T47D (cell line): ENCODE measurements at regions not wholly inside any gene's neighbourhood (a gene's known extent, or its start where the extent isn't known, plus 50 kb on each side); places are given as distances from the start of the nearest gene placed in this dataset.

Experiments used
- DNase-seq, 2 experiments: peaks; one replicate each; pipeline versions ENCODE4 v3.0.0 to v3.0.0-alpha.2; 2011 to 2012; ENCODE audit warnings: low read depth in 1 of 2, low spot score in 1 of 2
- JUND ChIP-seq: IDR thresholded peaks from 2 replicates; pipeline ENCODE4 v1.6.1; 2012; ENCODE audit warnings: low read depth
- in situ Hi-C: cut with HindIII; loops from 2 replicates; pipeline ENCODE4 v1.10.0; 2016; ENCODE audit warnings: low sequenced_read_pairs, low pct_unique_long_range_greater_than_20kb

- no peak for DNase-seq
- in situ Hi-C loops, result no loop called here
- TF ChIP-seq JUND, result no peak
These were observed 1085.0 kb upstream of the TMEM132C start for GRCh38 chr12:127182018-127182417.

- no peak for DNase-seq
- in situ Hi-C loops, result no loop called here
These were observed 1077.0 kb upstream of the TMEM132C start for GRCh38 chr12:127189992-127190391.

DNA sequence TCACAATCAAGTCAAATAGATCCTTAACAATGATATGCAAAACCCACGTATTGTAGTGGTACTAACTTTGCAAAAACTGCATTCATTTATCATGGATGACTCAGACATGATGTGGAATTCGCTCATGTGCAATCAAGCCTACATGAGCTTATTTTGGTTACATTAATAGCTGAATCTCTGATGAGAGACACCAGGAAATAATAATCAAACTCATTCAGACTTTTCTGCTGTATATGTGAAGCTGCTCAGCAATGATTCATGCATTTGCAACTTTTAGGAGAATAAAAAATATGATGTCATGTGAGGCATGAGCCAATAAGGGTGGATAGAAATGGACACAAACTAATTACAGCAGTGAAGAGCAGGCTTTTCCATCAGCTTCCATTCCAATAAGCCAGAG, 1075.8 kb upstream of the TMEM132C start:
- in situ Hi-C loops, result no loop called here
- DNase-seq, result no peak
- no peak for TF ChIP-seq JUND

More at GRCh38 chr12:127189992-127190391, 1077.0 kb upstream of the TMEM132C start:
- TF ChIP-seq JUND, result no peak

- no peak for DNase-seq
- in situ Hi-C loops, result no loop called here
- TF ChIP-seq JUND, result no peak
These were observed 1074.6 kb upstream of the TMEM132C start for GRCh38 chr12:127192391-127192790.

- no peak for DNase-seq
- TF ChIP-seq JUND, result no peak
- in situ Hi-C loops, result no loop called here
These were observed 1073.6 kb upstream of the TMEM132C start for GRCh38 chr12:127193341-127193740.

DNA sequence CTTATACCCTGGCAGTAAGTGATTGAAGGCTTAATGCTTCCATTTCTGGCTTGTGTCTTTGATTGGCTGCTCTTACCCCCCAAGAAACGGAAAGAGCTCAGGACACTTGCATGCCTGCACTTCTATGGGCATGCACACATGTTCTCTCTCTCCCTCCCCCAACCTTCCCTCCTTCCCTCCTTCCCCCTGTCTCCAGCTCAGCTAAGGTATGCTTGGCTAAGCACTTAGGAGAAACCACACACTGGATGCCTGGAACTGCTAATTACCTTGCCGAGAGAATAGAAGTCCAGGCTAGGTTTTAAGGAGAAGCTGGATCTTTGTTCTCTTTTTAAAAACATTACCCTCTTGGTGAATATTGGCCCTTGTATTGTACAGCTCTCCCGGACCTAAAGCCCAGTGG, 1072.8 kb upstream of the TMEM132C start:
- in situ Hi-C loops, result no loop called here
- TF ChIP-seq JUND, result no peak
- no peak for DNase-seq

- in situ Hi-C loops, result no loop called here
- TF ChIP-seq JUND, result no peak
- no peak for DNase-seq
These were observed 1061.0 kb upstream of the TMEM132C start for GRCh38 chr12:127205781-127206555.

DNA sequence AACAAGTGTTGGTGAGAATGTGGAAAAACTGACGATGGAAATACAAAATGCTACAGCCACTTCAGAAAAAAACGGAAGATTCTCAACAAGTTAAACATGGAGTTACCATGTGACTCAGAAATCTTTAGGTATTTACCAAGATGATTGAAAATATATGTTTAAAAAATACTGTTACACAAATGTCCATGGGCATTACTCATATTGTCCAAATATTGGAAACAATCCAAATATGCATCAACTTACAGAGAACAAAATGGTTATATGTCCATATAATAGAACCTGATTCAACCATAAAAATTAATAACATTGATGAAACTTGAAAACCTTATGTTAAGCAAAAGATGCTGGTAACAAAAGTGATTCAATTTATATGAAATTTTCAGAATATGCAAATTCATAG, 1057.7 kb upstream of the TMEM132C start:
- no peak for TF ChIP-seq JUND
- no peak for DNase-seq
- in situ Hi-C loops, result no loop called here

- DNase-seq, result no peak
- in situ Hi-C loops, result no loop called here
- TF ChIP-seq JUND, result no peak
These were observed 1052.8 kb upstream of the TMEM132C start for GRCh38 chr12:127214186-127214585.

GRCh38 chr12:127223011-127223410, 1044.0 kb upstream of the TMEM132C start:
- in situ Hi-C loops, result no loop called here
- TF ChIP-seq JUND, result no peak
- DNase-seq, result no peak

- in situ Hi-C loops, result no loop called here
- no peak for DNase-seq
- no peak for TF ChIP-seq JUND
These were observed 1043.2 kb upstream of the TMEM132C start for GRCh38 chr12:127223731-127224130.

DNA sequence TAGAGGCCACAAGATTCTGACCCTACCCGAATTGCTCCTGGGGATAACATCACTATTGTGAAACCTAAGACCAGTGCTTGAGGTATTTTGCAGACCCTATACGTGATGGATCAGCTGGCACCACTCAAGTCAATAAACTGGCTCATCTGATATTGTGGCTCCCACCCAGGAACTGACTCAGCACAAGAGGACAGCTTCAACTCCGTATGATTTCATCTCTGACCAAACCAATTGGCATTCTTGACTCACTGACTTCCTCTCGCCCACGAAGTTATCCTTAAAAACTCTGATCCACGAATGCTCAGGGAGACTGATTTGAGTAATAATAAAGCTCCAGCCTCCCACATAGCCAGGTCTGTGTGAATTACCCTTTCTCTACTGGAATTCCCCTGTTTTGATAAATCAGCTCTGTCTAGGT, 1036.1 kb upstream of the TMEM132C start:
- no peak for DNase-seq
- in situ Hi-C loops, result no loop called here
- no peak for TF ChIP-seq JUND

GRCh38 chr12:127231371-127231770, 1035.6 kb upstream of the TMEM132C start:
- no peak for DNase-seq
- in situ Hi-C loops, result no loop called here
- no peak for TF ChIP-seq JUND

DNA sequence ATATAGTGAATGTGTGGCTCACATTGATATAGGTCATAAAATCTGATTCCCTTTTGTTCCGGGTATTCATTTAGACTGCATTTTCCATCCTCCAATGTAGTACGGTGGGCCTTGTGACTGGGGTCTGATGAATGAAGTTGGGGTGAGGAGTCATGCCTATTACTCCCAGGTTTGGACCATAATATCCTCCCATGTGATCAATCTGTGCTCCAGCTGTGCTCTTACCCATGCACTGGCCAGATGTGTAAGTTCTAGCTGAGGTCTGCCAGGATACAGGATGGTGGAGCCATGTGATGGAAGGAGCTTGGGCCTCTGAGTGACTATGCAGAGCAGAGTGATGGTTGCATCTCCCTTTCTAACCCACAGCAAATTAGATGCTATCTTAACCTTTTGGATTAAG, 1034.0 kb upstream of the TMEM132C start:
- DNase-seq, result no peak
- in situ Hi-C loops, result no loop called here
- TF ChIP-seq JUND, result no peak
